ENCODE measurements at regions not wholly inside any gene's neighbourhood (a gene's known extent, or its start where the extent isn't known, plus 50 kb on each side); places are given as distances from the start of the nearest gene placed in this dataset.

GRCh38 chr3:5428607-5429516 lies 241.4 kb downstream of the EDEM1 start (continued):
- TF ChIP-seq ZNF512 (tag; IDR thresholded peaks at IDR 0.05) (no peak), ARID1B (IDR thresholded peaks at IDR 0.05) (peak; percentile 100), ZBED1 (IDR thresholded peaks at IDR 0.05) (peak; percentile 94), SMARCA5 (IDR thresholded peaks at IDR 0.05) (no peak), ZBTB11 (CRISPR knock-in tag; IDR thresholded peaks at IDR 0.05) (peak in 1 of 3 experiments; percentile 73; a peak in 2 of 6 replicates), MCM7 (IDR thresholded peaks at IDR 0.05) (peak in 1 of 2 experiments; percentile 93; a peak in 1 of 4 replicates), L3MBTL2 (IDR thresholded peaks at IDR 0.05) (peak; percentile 45; the same call in 1 of the 2 replicates), ZZZ3 (IDR thresholded peaks at IDR 0.05) (0 out of 2 replicates have a peak, but pooled peaks have one; percentile 34), ATF3 (IDR thresholded peaks at IDR 0.05) (peak; percentile 99), ATF3 (CRISPR knock-in tag; conservative IDR thresholded peaks at IDR 0.05) (peak; percentile 100), KLF16 (IDR thresholded peaks at IDR 0.05) (peak; percentile 99), TCF7 (IDR thresholded peaks at IDR 0.05; ENCODE audit: borderline replicate concordance) (peak; percentile 85; the same call in 1 of the 2 replicates), MTA3 (IDR thresholded peaks at IDR 0.05; ENCODE audit: borderline replicate concordance) (peak; percentile 94), XRCC3 (IDR thresholded peaks at IDR 0.05) (no peak), STAT5B (CRISPR knock-in tag; IDR thresholded peaks at IDR 0.05) (no peak), NELFE (IDR thresholded peaks at IDR 0.05; ENCODE audit: insufficient read depth, insufficient read length) (no peak), ARNT (IDR thresholded peaks at IDR 0.05) (peak; percentile 99 to 100), ZNF583 (CRISPR knock-in tag; IDR thresholded peaks at IDR 0.05) (peak; percentile 10; the same call in 1 of the 2 replicates), ZC3H4 (CRISPR knock-in tag; IDR thresholded peaks at IDR 0.05; ENCODE audit: borderline replicate concordance) (no peak), SRSF3 (IDR thresholded peaks at IDR 0.05; ENCODE audit: insufficient read depth, low read length) (no peak), WHSC1 (IDR thresholded peaks at IDR 0.05; ENCODE audit: low read length) (no peak), ZNF551 (CRISPR knock-in tag; IDR thresholded peaks at IDR 0.05) (no peak), IRF2 (CRISPR knock-in tag; IDR thresholded peaks at IDR 0.05) (no peak), HDGF (IDR thresholded peaks at IDR 0.05) (peak; percentile 75), ZNF75A (CRISPR knock-in tag; IDR thresholded peaks at IDR 0.05) (peak; percentile 70; the same call in 1 of the 2 replicates), LARP7 (IDR thresholded peaks at IDR 0.05) (no peak)
